ENCODE measurements at regions not wholly inside any gene's neighbourhood (a gene's known extent, or its start where the extent isn't known, plus 50 kb on each side); places are given as distances from the start of the nearest gene placed in this dataset.

DNA sequence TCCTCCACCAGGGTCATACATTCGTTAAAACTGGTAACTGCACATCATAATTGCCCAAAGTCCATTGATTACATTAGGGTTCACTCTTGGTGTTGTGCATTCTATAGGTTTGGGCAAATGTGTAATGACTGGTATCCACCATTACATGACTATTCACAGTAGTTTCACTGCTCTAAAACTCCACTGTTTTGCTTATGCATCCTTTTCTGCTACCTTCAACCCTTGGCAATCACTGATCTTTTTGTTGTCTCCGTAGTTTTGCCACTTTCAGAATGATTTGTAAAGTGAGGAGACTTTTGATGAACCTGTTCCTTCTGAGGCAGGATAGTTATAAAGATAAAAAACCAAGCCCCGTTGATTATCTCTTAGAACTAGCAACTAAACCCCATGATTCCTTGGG, 187.3 kb upstream of the MCHR2 start:
- H4K91ac ChIP-seq (ENCODE audit: low read length) = no peak overlapping the region
- DNase-seq = no peak
- no peak overlapping the region for H2BK5ac ChIP-seq (ENCODE audit: low read depth, low read length, poor library complexity, severe bottlenecking)
- H2BK120ac ChIP-seq (ENCODE audit: low read depth, low read length) = no peak overlapping the region
- H3K9me3 ChIP-seq (ENCODE audit: control insufficient read depth, low read length) = no peaks in the 10 kb centered on the region
- no peak overlapping the region for H3K18ac ChIP-seq (ENCODE audit: low read depth in 1 of 2, low read length in 2 of 2)
- H4K8ac ChIP-seq (ENCODE audit: low read length) = no peak overlapping the region
- no peak overlapping the region for H3K9ac ChIP-seq (ENCODE audit: low read length)
- no peak overlapping the region for H3K4ac ChIP-seq (ENCODE audit: low read depth in 1 of 2, low read length in 2 of 2)
- H3K4me2 ChIP-seq (ENCODE audit: low read length, poor library complexity, severe bottlenecking) = no peak overlapping the region
- H3K27me3 ChIP-seq (ENCODE audit: control insufficient read depth in 1 of 2, insufficient read depth in 1 of 2, low read length in 2 of 2) = no peaks in the 10 kb centered on the region
- no peak overlapping the region for H3K14ac ChIP-seq (ENCODE audit: low read length in 2 of 2)
- WGBS = no CpG with 5 or more reads among the region's 3 CpGs
- peaks cover 4% of the 10 kb centered on the region for H3K4me1 ChIP-seq (ENCODE audit: control insufficient read depth, insufficient read depth, low read depth, low read length)
- no peak overlapping the region for H2BK12ac ChIP-seq (ENCODE audit: low read length in 2 of 2)
- H3K4me3 ChIP-seq (ENCODE audit: insufficient read depth in 1 of 2, low read depth in 1 of 2, low read length in 2 of 2) = no peak overlapping the region
- no peaks in the 10 kb centered on the region for H3K36me3 ChIP-seq (ENCODE audit: control insufficient read depth in 1 of 2, insufficient read depth in 2 of 2, low read depth in 1 of 2, low read length in 2 of 2)
- no peak overlapping the region for H3K27ac ChIP-seq (ENCODE audit: low read length, poor library complexity, severe bottlenecking)
- no peak overlapping the region for H3K23ac ChIP-seq (ENCODE audit: low read length in 2 of 2)
- no peak overlapping the region for H2AK5ac ChIP-seq (ENCODE audit: low read length, severe bottlenecking)
- no peaks in the 10 kb centered on the region for H3K79me1 ChIP-seq (replicated peaks; ENCODE audit: low read length, poor library complexity, severe bottlenecking)
- no peak overlapping the region for H2AFZ ChIP-seq (ENCODE audit: low read depth, low read length)
- no peak overlapping the region for H2BK15ac ChIP-seq (ENCODE audit: low read depth, poor library complexity, severe bottlenecking)

DNA sequence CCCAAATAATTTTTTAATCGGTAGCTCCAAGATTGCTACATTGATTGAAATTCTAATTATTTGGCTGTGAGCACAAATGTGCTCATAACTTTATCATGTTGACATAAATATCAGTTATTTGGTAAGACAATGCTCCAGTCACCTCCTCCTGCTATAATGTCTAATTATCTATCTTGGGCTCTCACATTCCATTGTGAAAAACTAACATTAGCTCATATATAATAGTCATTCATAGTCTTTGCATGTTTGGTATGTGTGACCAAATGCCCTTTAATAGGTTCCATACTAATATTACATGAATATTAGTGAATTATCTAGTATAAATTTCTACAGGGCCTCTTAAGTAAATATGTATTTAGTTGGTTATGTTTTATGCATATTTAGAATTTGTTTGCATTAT, 185.6 kb upstream of the MCHR2 start:
- no peak overlapping the region for H3K4me2 ChIP-seq (ENCODE audit: low read length, poor library complexity, severe bottlenecking)
- H3K9ac ChIP-seq (ENCODE audit: low read length) = no peak overlapping the region
- no peaks in the 10 kb centered on the region for H3K79me1 ChIP-seq (replicated peaks; ENCODE audit: low read length, poor library complexity, severe bottlenecking)
- DNase-seq = no peak
- H2AFZ ChIP-seq (ENCODE audit: low read depth, low read length) = no peak overlapping the region
- H2BK12ac ChIP-seq (ENCODE audit: low read length in 2 of 2) = no peak overlapping the region
- no peak overlapping the region for H4K91ac ChIP-seq (ENCODE audit: low read length)
- H3K4me1 ChIP-seq (ENCODE audit: control insufficient read depth, insufficient read depth, low read depth, low read length) = peaks cover 4% of the 10 kb centered on the region
- H3K9me3 ChIP-seq (ENCODE audit: control insufficient read depth, low read length) = no peaks in the 10 kb centered on the region
- no peak overlapping the region for H3K23ac ChIP-seq (ENCODE audit: low read length in 2 of 2)
- no peak overlapping the region for H2BK15ac ChIP-seq (ENCODE audit: low read depth, poor library complexity, severe bottlenecking)
- no peak overlapping the region for H4K8ac ChIP-seq (ENCODE audit: low read length)
- no peak overlapping the region for H3K4me3 ChIP-seq (ENCODE audit: insufficient read depth in 1 of 2, low read depth in 1 of 2, low read length in 2 of 2)
- no peak overlapping the region for H2AK5ac ChIP-seq (ENCODE audit: low read length, severe bottlenecking)
- no peak overlapping the region for H2BK5ac ChIP-seq (ENCODE audit: low read depth, low read length, poor library complexity, severe bottlenecking)
- H3K27ac ChIP-seq (ENCODE audit: low read length, poor library complexity, severe bottlenecking) = no peak overlapping the region
- no peak overlapping the region for H3K14ac ChIP-seq (ENCODE audit: low read length in 2 of 2)
- no peaks in the 10 kb centered on the region for H3K27me3 ChIP-seq (ENCODE audit: control insufficient read depth in 1 of 2, insufficient read depth in 1 of 2, low read length in 2 of 2)
- H3K4ac ChIP-seq (ENCODE audit: low read depth in 1 of 2, low read length in 2 of 2) = no peak overlapping the region
- no CpG with 5 or more reads among the region's 1 CpG for WGBS
- H3K18ac ChIP-seq (ENCODE audit: low read depth in 1 of 2, low read length in 2 of 2) = no peak overlapping the region
- no peak overlapping the region for H2BK120ac ChIP-seq (ENCODE audit: low read depth, low read length)
- H3K36me3 ChIP-seq (ENCODE audit: control insufficient read depth in 1 of 2, insufficient read depth in 2 of 2, low read depth in 1 of 2, low read length in 2 of 2) = no peaks in the 10 kb centered on the region

DNA sequence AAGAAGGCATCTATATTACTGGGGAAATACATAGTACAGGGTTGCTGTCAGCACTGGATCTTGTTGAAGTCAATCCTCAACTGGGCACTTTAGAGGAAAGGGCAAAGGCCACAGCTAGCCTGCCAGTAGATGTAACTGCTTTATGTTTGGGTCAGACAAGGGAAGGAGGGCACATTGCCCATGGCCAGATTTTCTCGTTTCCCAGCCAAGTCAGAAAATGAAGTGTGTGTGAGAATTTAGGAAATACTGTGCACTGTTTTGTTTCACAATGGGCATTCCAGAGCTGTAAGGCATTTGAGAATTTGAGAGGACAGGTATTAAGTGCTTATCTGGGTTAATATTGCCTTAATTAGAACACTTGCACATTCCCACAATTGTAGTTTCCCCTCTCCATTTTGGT, 183.9 kb upstream of the MCHR2 start:
- Histone ChIP-seq H3K9ac (ENCODE audit: low read length) (no peak overlapping the region), H2AFZ (ENCODE audit: low read depth, low read length) (no peak overlapping the region), H3K27ac (ENCODE audit: low read length, poor library complexity, severe bottlenecking) (no peak overlapping the region), H3K4me1 (ENCODE audit: control insufficient read depth, insufficient read depth, low read depth, low read length) (peaks cover 4% of the 10 kb centered on the region), H4K8ac (ENCODE audit: low read length) (no peak overlapping the region), H3K18ac (ENCODE audit: low read depth in 1 of 2, low read length in 2 of 2) (no peak overlapping the region), H2BK12ac (ENCODE audit: low read length in 2 of 2) (no peak overlapping the region), H3K14ac (ENCODE audit: low read length in 2 of 2) (no peak overlapping the region), H2AK5ac (ENCODE audit: low read length, severe bottlenecking) (no peak overlapping the region), H3K4me2 (ENCODE audit: low read length, poor library complexity, severe bottlenecking) (no peak overlapping the region), H2BK120ac (ENCODE audit: low read depth, low read length) (no peak overlapping the region), H3K36me3 (ENCODE audit: control insufficient read depth in 1 of 2, insufficient read depth in 2 of 2, low read depth in 1 of 2, low read length in 2 of 2) (no peaks in the 10 kb centered on the region), H3K9me3 (ENCODE audit: control insufficient read depth, low read length) (no peaks in the 10 kb centered on the region), H4K91ac (ENCODE audit: low read length) (no peak overlapping the region), H3K27me3 (ENCODE audit: control insufficient read depth in 1 of 2, insufficient read depth in 1 of 2, low read length in 2 of 2) (no peaks in the 10 kb centered on the region), H3K4ac (ENCODE audit: low read depth in 1 of 2, low read length in 2 of 2) (no peak overlapping the region), H3K79me1 (replicated peaks; ENCODE audit: low read length, poor library complexity, severe bottlenecking) (no peaks in the 10 kb centered on the region), H2BK5ac (ENCODE audit: low read depth, low read length, poor library complexity, severe bottlenecking) (no peak overlapping the region), H3K23ac (ENCODE audit: low read length in 2 of 2) (no peak overlapping the region), H2BK15ac (ENCODE audit: low read depth, poor library complexity, severe bottlenecking) (no peak overlapping the region), H3K4me3 (ENCODE audit: insufficient read depth in 1 of 2, low read depth in 1 of 2, low read length in 2 of 2) (peak overlapping the region in 1 of 2 experiments; percentile 5)
- 35% methylated on average over 1 of the region's 1 CpG for WGBS
- no peak for DNase-seq

DNA sequence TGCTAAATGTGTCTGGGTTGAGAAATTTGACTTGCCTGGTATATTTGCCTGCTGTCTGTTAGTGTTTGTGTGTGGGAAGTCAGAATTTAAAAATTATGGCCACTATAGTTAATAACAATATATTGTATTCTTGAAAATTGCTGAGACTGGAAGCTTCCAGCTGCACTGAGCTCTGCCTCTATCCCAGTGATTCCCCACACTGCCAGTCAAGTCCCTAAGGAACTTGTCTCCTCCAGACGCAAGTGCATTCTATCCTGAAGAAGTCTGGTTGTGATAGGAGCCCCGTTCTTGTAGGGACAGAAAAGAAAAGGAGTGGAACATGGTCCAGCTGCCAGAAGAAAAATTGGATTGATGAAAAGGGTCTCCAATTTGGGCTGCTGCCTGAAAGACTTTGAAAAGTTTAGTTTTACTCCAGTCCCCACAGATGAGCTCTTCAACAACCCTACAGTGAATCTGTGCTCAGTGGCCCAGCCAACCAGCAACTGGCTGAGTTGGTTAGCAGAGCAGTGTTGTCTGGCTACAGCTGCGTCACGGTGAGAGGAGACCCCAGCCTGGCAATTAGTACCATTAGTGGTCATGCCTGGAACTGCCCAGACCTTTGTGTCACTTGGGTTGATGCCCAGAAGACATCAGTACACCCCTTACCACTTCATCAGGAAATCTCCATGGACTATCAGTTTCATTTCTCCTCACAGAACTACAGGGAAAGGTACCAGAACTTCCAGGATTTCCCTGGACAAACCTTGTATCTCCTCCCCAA, 183.1 kb upstream of the MCHR2 start:
- Histone ChIP-seq H3K4me2 (ENCODE audit: low read length, poor library complexity, severe bottlenecking) (no peak overlapping the region), H3K23ac (ENCODE audit: low read length in 2 of 2) (no peak overlapping the region), H3K79me1 (replicated peaks; ENCODE audit: low read length, poor library complexity, severe bottlenecking) (no peaks in the 10 kb centered on the region), H3K9ac (ENCODE audit: low read length) (peak overlapping the region; percentile 75), H2BK15ac (ENCODE audit: low read depth, poor library complexity, severe bottlenecking) (no peak overlapping the region), H2BK120ac (ENCODE audit: low read depth, low read length) (no peak overlapping the region), H3K9me3 (ENCODE audit: control insufficient read depth, low read length) (no peaks in the 10 kb centered on the region), H3K27ac (ENCODE audit: low read length, poor library complexity, severe bottlenecking) (no peak overlapping the region), H4K8ac (ENCODE audit: low read length) (no peak overlapping the region), H3K4me1 (ENCODE audit: control insufficient read depth, insufficient read depth, low read depth, low read length) (peaks cover 4% of the 10 kb centered on the region), H2AK5ac (ENCODE audit: low read length, severe bottlenecking) (peak overlapping the region; percentile 71), H3K27me3 (ENCODE audit: control insufficient read depth in 1 of 2, insufficient read depth in 1 of 2, low read length in 2 of 2) (no peaks in the 10 kb centered on the region), H3K36me3 (ENCODE audit: control insufficient read depth in 1 of 2, insufficient read depth in 2 of 2, low read depth in 1 of 2, low read length in 2 of 2) (no peaks in the 10 kb centered on the region), H4K91ac (ENCODE audit: low read length) (no peak overlapping the region), H2BK12ac (ENCODE audit: low read length in 2 of 2) (peak overlapping the region; percentile 5 to 15), H2AFZ (ENCODE audit: low read depth, low read length) (no peak overlapping the region), H3K4me3 (ENCODE audit: insufficient read depth in 1 of 2, low read depth in 1 of 2, low read length in 2 of 2) (peak overlapping the region in 1 of 2 experiments; percentile 5), H3K18ac (ENCODE audit: low read depth in 1 of 2, low read length in 2 of 2) (peak overlapping the region; percentile 4 to 28), H3K4ac (ENCODE audit: low read depth in 1 of 2, low read length in 2 of 2) (no peak overlapping the region), H3K14ac (ENCODE audit: low read length in 2 of 2) (no peak overlapping the region), H2BK5ac (ENCODE audit: low read depth, low read length, poor library complexity, severe bottlenecking) (no peak overlapping the region)
- no peak for DNase-seq
- 89% methylated on average over 4 of the region's 4 CpGs for WGBS
